GM12878 (cell line): ENCODE measurements at regions not wholly inside any gene's neighbourhood (a gene's known extent, or its start where the extent isn't known, plus 50 kb on each side); places are given as distances from the start of the nearest gene placed in this dataset.

Experiments
- ATAC-seq: fragments of 200-7000 bp; cut with Tn5 transposase; 3 replicates; pipeline ENCODE4 v1.9.1; 2020; ENCODE audit warnings: mild to moderate bottlenecking, moderate library complexity
- BruUV-seq: library from RNA; stranded (reverse); fragments of 400-500 nt; replicated peaks from 2 replicates; lab custom pipeline; 2021; lab: Mats Ljungman, UMichigan
- CTCF ChIA-PET: fragments of 300-600 bp; sonication (Branson Sonifier 250); formaldehyde crosslinking; extraction: SDS; loops from one replicate; lab custom pipeline; 2021; ENCODE audit warnings: inconsistent platforms; lab: Yijun Ruan, JAX
- POLR2A ChIA-PET: fragments of 350-600 bp; formaldehyde crosslinking; extraction: SDS; loops from one replicate; lab custom pipeline; 2021; ENCODE audit warnings: inconsistent platforms; lab: Charles Lee
- RAD21 ChIA-PET: fragments of 300-600 bp; sonication (Branson Sonifier 250); formaldehyde crosslinking; loops from one replicate; lab custom pipeline; 2023; ENCODE audit warnings: antibody characterized with exemption; ENCODE audit not compliant: unreplicated experiment; lab: Charles Lee
- SMC1A ChIA-PET: fragments of 300-600 bp; sonication (Branson Sonifier 250); formaldehyde crosslinking; loops from one replicate; lab custom pipeline; 2023; ENCODE audit not compliant: unreplicated experiment, uncharacterized antibody; lab: Charles Lee
- DNase-seq: peaks from one replicate; pipeline ENCODE4 v3.0.0-alpha.2; 2011; ENCODE audit warnings: low read depth, low spot score
- FAIRE-seq: peaks from 3 replicates; lab custom pipeline; 2011; peaks lifted over from hg19 to GRCh38; lab: Jason Lieb, UNC
- H2AFZ ChIP-seq: 2 replicates; pipeline ENCODE4 v1.6.0; 2011; ENCODE audit warnings: low read depth, low read length, control low read depth; ENCODE audit not compliant: control insufficient read depth
- H3K27ac ChIP-seq: 2 replicates; pipeline ENCODE4 v1.5.1; 2011; ENCODE audit warnings: control low read depth; ENCODE audit not compliant: control insufficient read depth, insufficient read depth
- H3K27me3 ChIP-seq, 2 experiments: replicated peaks in 1 of 2; 2 replicates each; pipeline versions ENCODE4 v1.6.0 to v1.6.1; 2011; ENCODE audit warnings: low read length in 1 of 2; ENCODE audit not compliant: control insufficient read depth in 2 of 2, insufficient read depth in 2 of 2
- H3K36me3 ChIP-seq, 2 experiments: 2 replicates each; pipeline ENCODE4 v1.5.1; 2011; ENCODE audit warnings: low read length in 1 of 2; ENCODE audit not compliant: control insufficient read depth in 2 of 2, insufficient read depth in 2 of 2
- H3K4me1 ChIP-seq: 2 replicates; pipeline ENCODE4 v1.6.1; 2011; ENCODE audit warnings: mild to moderate bottlenecking, low read length, moderate library complexity, mixed read lengths; ENCODE audit not compliant: control insufficient read depth, insufficient read depth
- H3K4me2 ChIP-seq: 2 replicates; pipeline ENCODE4 v1.6.0; 2011; ENCODE audit warnings: control low read depth; ENCODE audit not compliant: control insufficient read depth, insufficient read depth
- H3K4me3 ChIP-seq: fragments of 200-600 bp; sonication (generic); 2 replicates; pipeline ENCODE4 v1.5.1; 2016
- H3K79me2 ChIP-seq: 2 replicates; pipeline ENCODE4 v1.6.0; 2011; ENCODE audit warnings: low read length; ENCODE audit not compliant: control insufficient read depth, insufficient read depth
- H3K9ac ChIP-seq: 2 replicates; pipeline ENCODE4 v1.8.0; 2011; ENCODE audit warnings: low read length, control low read depth, mixed read lengths; ENCODE audit not compliant: control insufficient read depth, insufficient read depth
- H3K9me3 ChIP-seq: replicated peaks from 3 replicates; pipeline ENCODE4 v1.5.1; 2011; ENCODE audit warnings: mild to moderate bottlenecking, low read length; ENCODE audit not compliant: control insufficient read depth, insufficient read depth
- H4K20me1 ChIP-seq: 2 replicates; pipeline ENCODE4 v1.6.0; 2011; ENCODE audit not compliant: control insufficient read depth, insufficient read depth
- HSF1 ChIP-seq: fragments of 150-350 bp; IDR thresholded peaks from 2 replicates; pipeline ENCODE4 v1.6.1; 2014; ENCODE audit warnings: mild to moderate bottlenecking, low read depth, low read length
- JUND ChIP-seq: IDR thresholded peaks from 2 replicates; pipeline ENCODE4 v1.6.1; 2012; ENCODE audit warnings: low read depth, mild to moderate bottlenecking, low read length, improper control_type of control experiment, moderate library complexity
- NFYB ChIP-seq: IDR thresholded peaks from 2 replicates; pipeline ENCODE4 v1.6.1; 2011; ENCODE audit warnings: low read depth, mild to moderate bottlenecking, low read length, improper control_type of control experiment, moderate library complexity; ENCODE audit not compliant: insufficient read depth
- SMC3 ChIP-seq: IDR thresholded peaks from 2 replicates; pipeline ENCODE4 v1.6.1; 2011; ENCODE audit warnings: low read length, improper control_type of control experiment, borderline replicate concordance
- USF1 ChIP-seq: IDR thresholded peaks from 2 replicates; pipeline ENCODE4 v1.6.1; 2011; ENCODE audit warnings: borderline replicate concordance, low read depth, mild to moderate bottlenecking, moderate library complexity, mixed read lengths, low read length; ENCODE audit not compliant: insufficient read depth; ENCODE audit errors: extremely low read length
- ZNF384 ChIP-seq: IDR thresholded peaks from 2 replicates; pipeline ENCODE4 v1.6.1; 2012; ENCODE audit warnings: low read depth, mild to moderate bottlenecking, low read length, improper control_type of control experiment, borderline replicate concordance
- WGBS: methylation state at CpG from one replicate; pipeline ENCODE4 v1.1.6; 2016; ENCODE audit warnings: low lambda C conversion rate; ENCODE audit not compliant: insufficient replicate concordance, insufficient coverage; ENCODE audit errors: missing lambda C conversion rate; 5-methylcytosine and 5-hydroxymethylcytosine counted together
- in situ Hi-C: fragments of 300-500 bp; cut with MboI; formaldehyde crosslinking; loops from 9 replicates; pipeline ENCODE4 v1.14.3; 2018; ENCODE audit warnings: mixed read lengths
- intact Hi-C: fragments of 100-400 bp; cut with micrococcal nuclease; formaldehyde crosslinking; loops from one replicate; pipeline ENCODE4 v1.14.2; 2022; ENCODE audit not compliant: unreplicated experiment

GRCh38 chr2:219989744-219990143 lies 362.3 kb downstream of the SLC4A3 start:
- no peak overlapping the region for H3K9ac ChIP-seq
- H4K20me1 ChIP-seq: no peaks in the 10 kb centered on the region
- RAD21 ChIA-PET: interaction anchor here (0.7 kb wide), 1 partner anchor 10 kb away, joined by 3 read pairs; no protein-coding TSS in a partner anchor
- no peak overlapping the region for H3K4me3 ChIP-seq
- no TSS peak for BruUV-seq
- SMC1A ChIA-PET: no interaction called here
- H3K4me1 ChIP-seq: no peaks in the 10 kb centered on the region
- no peak for FAIRE-seq
- no peak overlapping the region for H3K27ac ChIP-seq
- no peaks in the 10 kb centered on the region for H3K36me3 ChIP-seq
- peaks cover 2 to 4% of the 10 kb centered on the region in 2 experiments; a peak in 3 of 4 replicates for H3K27me3 ChIP-seq
- TF ChIP-seq JUND (no peak), ZNF384 (no peak), SMC3 (no peak), HSF1 (no peak), NFYB (no peak), USF1 (no peak)
- intact Hi-C loops: loop anchor here (10.0 kb wide), 1 partner anchor 1585 kb away; the partner anchor contains the start of gene EPHA4
- 29% methylated on average over 7 of the region's 7 CpGs for WGBS
- in situ Hi-C loops: no loop called here
- no peak overlapping the region for H3K4me2 ChIP-seq
- POLR2A ChIA-PET: no interaction called here
- DNase-seq: no peak
- no peaks in the 10 kb centered on the region for H3K9me3 ChIP-seq
- H3K79me2 ChIP-seq: no peaks in the 10 kb centered on the region
- CTCF ChIA-PET: no interaction called here
- H2AFZ ChIP-seq: no peak overlapping the region
- ATAC-seq: no peak
